ENCODE measurements at regions not wholly inside any gene's neighbourhood (a gene's known extent, or its start where the extent isn't known, plus 50 kb on each side); places are given as distances from the start of the nearest gene placed in this dataset.

- no peak for TF ChIP-seq CTCF (IDR thresholded peaks at IDR 0.05; ENCODE audit: borderline replicate concordance, control extremely low read depth, extremely low read depth, insufficient read depth, missing control alignments)
- in situ Hi-C loops (cut with MboI; ENCODE audit: low sequenced_read_pairs, unreplicated experiment), result no loop called here
- no peak for DNase-seq (ENCODE audit: low spot score)
Measured at GRCh38 chr11:115684699-115685098, 180.5 kb upstream of the CADM1 start.

- DNase-seq (ENCODE audit: low spot score), result no peak
- in situ Hi-C loops (cut with MboI; ENCODE audit: low sequenced_read_pairs, unreplicated experiment), result no loop called here
- TF ChIP-seq CTCF (IDR thresholded peaks at IDR 0.05; ENCODE audit: borderline replicate concordance, control extremely low read depth, extremely low read depth, insufficient read depth, missing control alignments), result no peak
Measured at GRCh38 chr11:115684135-115684534, 179.9 kb upstream of the CADM1 start.

GRCh38 chr11:115682888-115683287 lies 178.7 kb upstream of the CADM1 start:
- no peak for TF ChIP-seq CTCF (IDR thresholded peaks at IDR 0.05; ENCODE audit: borderline replicate concordance, control extremely low read depth, extremely low read depth, insufficient read depth, missing control alignments)
- in situ Hi-C loops (cut with MboI; ENCODE audit: low sequenced_read_pairs, unreplicated experiment), result no loop called here
- no peak for DNase-seq (ENCODE audit: low spot score)

- no peak for DNase-seq (ENCODE audit: low spot score)
- TF ChIP-seq CTCF (IDR thresholded peaks at IDR 0.05; ENCODE audit: borderline replicate concordance, control extremely low read depth, extremely low read depth, insufficient read depth, missing control alignments), result no peak
- in situ Hi-C loops (cut with MboI; ENCODE audit: low sequenced_read_pairs, unreplicated experiment), result no loop called here
Measured at GRCh38 chr11:115682101-115682500, 177.9 kb upstream of the CADM1 start.

GRCh38 chr11:115679945-115680344 lies 175.7 kb upstream of the CADM1 start:
- in situ Hi-C loops (cut with MboI; ENCODE audit: low sequenced_read_pairs, unreplicated experiment), result no loop called here
- no peak for DNase-seq (ENCODE audit: low spot score)
- TF ChIP-seq CTCF (IDR thresholded peaks at IDR 0.05; ENCODE audit: borderline replicate concordance, control extremely low read depth, extremely low read depth, insufficient read depth, missing control alignments), result no peak

GRCh38 chr11:115678942-115679341 lies 174.7 kb upstream of the CADM1 start:
- DNase-seq (ENCODE audit: low spot score), result no peak
- no peak for TF ChIP-seq CTCF (IDR thresholded peaks at IDR 0.05; ENCODE audit: borderline replicate concordance, control extremely low read depth, extremely low read depth, insufficient read depth, missing control alignments)
- in situ Hi-C loops (cut with MboI; ENCODE audit: low sequenced_read_pairs, unreplicated experiment), result no loop called here

GRCh38 chr11:115677190-115677589 lies 173.0 kb upstream of the CADM1 start:
- no peak for TF ChIP-seq CTCF (IDR thresholded peaks at IDR 0.05; ENCODE audit: borderline replicate concordance, control extremely low read depth, extremely low read depth, insufficient read depth, missing control alignments)
- DNase-seq (ENCODE audit: low spot score), result no peak
- in situ Hi-C loops (cut with MboI; ENCODE audit: low sequenced_read_pairs, unreplicated experiment), result no loop called here

Measured in GM13976 (cell line).